Limb (tissue), 2 donors: ENCODE measurements at regions not wholly inside any gene's neighbourhood (a gene's known extent, or its start where the extent isn't known, plus 50 kb on each side); places are given as distances from the start of the nearest gene placed in this dataset.
"Not testable (repeated sequence)": the region's sequence is repeated elsewhere in the genome, so short reads cannot be mapped to it uniquely, and the experiment has no call there.

ENCODE experiments used
- DNase-seq, 2 donors: peaks; one replicate each; pipeline ENCODE4 v3.0.0-alpha.2; 2016; ENCODE audit errors: extremely low spot score in 2 of 2

DNA sequence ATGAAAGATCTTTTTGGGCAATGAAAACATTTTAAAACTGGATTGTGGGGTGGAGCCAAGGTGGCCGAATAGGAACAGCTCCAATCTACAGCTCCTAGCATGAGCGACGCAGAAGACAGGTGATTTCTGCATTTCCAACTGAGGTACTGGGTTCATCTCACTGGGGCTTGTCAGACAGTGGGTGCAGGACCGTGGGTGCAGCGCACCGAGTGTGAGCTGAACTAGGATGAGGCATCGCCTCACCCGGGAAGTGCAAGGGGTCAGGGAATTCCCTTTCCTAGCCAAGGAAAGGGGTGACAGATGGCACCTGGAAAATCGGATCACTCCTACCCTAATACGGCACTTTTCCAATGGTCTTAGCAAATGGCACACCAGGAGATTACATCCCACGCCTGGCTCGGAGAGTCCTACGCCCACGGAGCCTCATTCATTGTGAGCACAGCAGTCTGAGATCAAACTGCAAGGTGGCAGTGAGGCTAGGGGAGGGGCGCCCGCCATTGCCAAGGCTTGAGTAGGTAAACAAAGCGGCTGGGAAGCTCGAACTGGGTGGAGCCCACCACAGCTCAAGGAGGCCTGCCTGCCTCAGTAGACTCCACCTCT is 84.3 kb upstream of the FANCL start:
- not testable (repeated sequence) for DNase-seq

- DNase-seq, result no peak
These were observed 78.4 kb upstream of the FANCL start for GRCh38 chr2:58319481-58319880.

DNA sequence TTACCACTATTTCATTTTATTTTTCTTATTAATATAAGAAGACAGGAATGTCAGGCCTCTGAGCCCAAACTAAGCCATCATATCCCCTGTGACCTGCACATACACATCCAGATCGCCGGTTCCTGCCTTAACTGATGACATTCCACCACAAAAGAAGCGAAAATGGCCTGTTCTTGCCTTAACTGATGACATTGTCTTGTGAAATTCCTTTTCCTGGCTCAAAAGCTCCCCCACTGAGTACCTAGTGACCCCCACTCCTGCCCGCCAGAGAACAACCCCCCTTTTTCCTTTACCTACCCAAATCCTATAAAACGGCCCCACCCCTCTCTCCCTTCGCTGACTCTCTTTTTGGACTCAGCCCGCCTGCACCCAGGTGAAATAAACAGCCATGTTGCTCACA is 77.8 kb upstream of the FANCL start:
- not testable (repeated sequence) for DNase-seq

- DNase-seq, result no peak
These were observed 72.8 kb upstream of the FANCL start for GRCh38 chr2:58313926-58314325.

DNA sequence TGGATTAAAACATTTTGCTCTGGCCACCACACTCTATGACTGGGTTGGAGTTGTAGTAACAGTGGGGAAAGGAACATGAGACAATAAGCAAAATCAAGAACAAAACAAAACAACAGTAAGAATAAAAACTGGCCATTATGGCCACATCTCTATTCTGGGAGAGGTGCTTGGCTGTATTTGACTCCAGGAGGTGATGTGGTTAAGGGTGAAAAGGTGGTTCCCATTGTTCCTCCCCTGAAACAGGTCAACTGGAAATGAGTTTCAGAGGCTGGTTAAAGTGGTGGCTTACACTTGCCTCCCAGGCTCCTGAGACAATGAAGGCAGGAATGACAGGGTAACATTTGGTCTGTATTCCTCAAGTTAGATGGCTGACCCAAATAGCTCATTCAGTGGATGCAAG is 67.3 kb upstream of the FANCL start:
- DNase-seq, result no peak

- DNase-seq, result no peak
These were observed 63.7 kb upstream of the FANCL start for GRCh38 chr2:58304843-58305242.

DNA sequence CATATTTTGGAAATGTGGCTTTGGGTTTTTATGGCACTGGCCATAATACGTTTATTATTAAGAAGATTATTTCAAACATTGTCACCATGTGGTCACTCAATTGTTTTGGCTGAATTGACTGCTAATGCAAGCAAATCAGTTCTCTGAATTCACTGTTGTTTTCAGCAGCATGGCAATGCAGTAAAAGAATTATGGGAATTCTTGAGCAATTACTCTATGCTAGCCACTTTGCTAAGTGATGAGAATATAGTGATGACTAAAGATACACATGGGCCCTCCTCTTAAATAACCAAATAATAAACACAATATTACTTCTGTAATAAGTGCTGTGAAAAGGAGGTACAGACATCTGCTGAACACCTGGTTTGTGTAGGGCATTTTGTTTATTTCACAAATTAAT is 58.0 kb upstream of the FANCL start:
- no peak for DNase-seq

- DNase-seq, result no peak
These were observed 51.9 kb upstream of the FANCL start for GRCh38 chr2:58293056-58293455.

DNA sequence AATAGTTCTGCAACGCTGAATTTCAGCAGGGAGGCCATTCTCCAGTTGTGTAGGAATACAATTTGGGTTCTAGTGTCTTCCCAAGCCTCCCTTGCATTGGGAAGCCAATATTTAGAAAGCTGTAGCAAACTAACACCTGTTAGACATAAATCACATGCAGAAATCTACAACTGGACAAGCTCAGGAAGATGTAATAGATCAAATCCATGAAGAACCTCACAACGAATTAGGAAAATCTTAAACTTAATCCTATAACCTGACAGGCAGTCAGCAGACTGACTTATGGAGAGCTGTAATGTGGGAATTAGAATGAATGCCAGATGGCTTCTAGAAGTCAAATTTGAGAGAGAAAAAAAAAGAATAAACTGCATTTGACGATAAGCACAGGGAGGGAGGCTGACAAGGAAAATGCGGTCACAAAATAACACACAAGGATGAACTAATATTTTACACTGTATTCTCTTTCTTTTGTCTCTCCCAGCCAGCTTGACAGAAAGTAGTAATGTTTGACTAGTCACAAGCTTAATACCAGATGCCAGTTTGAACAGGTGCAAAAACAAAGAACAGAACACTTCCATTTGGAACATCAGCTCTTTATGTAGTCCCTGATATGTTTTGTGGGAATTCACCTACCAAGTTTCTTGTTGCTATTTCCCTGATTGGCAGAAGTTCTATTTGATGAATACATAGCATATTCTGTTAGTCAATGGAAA is 50.8 kb upstream of the FANCL start:
- peak in 1 of 2 donors; percentile 10 for DNase-seq
